ENCODE measurements at regions not wholly inside any gene's neighbourhood (a gene's known extent, or its start where the extent isn't known, plus 50 kb on each side); places are given as distances from the start of the nearest gene placed in this dataset.

- Histone ChIP-seq H3K36me3 (ENCODE audit: control insufficient read depth, insufficient read depth, low read length) (no peaks in the 10 kb centered on the region), H3K4me1 (ENCODE audit: control insufficient read depth, insufficient read depth, low read length) (no peaks in the 10 kb centered on the region), H3K27me3 (ENCODE audit: control insufficient read depth, insufficient read depth, low read length) (no peaks in the 10 kb centered on the region), H3K27ac (ENCODE audit: low read length) (no peak overlapping the region), H3K9me3 (ENCODE audit: control insufficient read depth, insufficient read depth, low read length) (peaks cover 6% of the 10 kb centered on the region), H3K4me3 (ENCODE audit: low read length) (no peak overlapping the region)
- Mint-ChIP-seq H3K9me3 (peaks cover 5 to 9% of the 10 kb centered on the region in 2 donors), H3K4me3 (no peak overlapping the region), H3K36me3 (no peaks in the 10 kb centered on the region), H3K4me1 (no peaks in the 10 kb centered on the region), H3K27ac (no peak overlapping the region), H3K27me3 (ENCODE audit: low read depth in 2 of 2) (no peaks in the 10 kb centered on the region)
- no peak for DNase-seq
- ATAC-seq, result no peak
- no peak for TF ChIP-seq CTCF (IDR thresholded peaks at IDR 0.05)
- 91% methylated on average over 8 of the region's 8 CpGs for WGBS (ENCODE audit: insufficient coverage)
- intact Hi-C loops (cut with micrococcal nuclease), result no loop called here
These were observed 1142.2 kb downstream of the ARAP2 start for GRCh38 chr4:35102066-35102465.

GRCh38 chr4:35105486-35105885 lies 1138.8 kb downstream of the ARAP2 start:
- TF ChIP-seq CTCF (IDR thresholded peaks at IDR 0.05), result no peak
- peaks cover 7% of the 10 kb centered on the region for H3K36me3 Mint-ChIP-seq

GRCh38 chr4:35106091-35106734 lies 1138.1 kb downstream of the ARAP2 start:
- H3K36me3 Mint-ChIP-seq, result peaks cover 7% of the 10 kb centered on the region
- no peak for TF ChIP-seq CTCF (IDR thresholded peaks at IDR 0.05)
- no peak overlapping the region for H3K4me3 Mint-ChIP-seq
- H3K9me3 Mint-ChIP-seq, result peaks cover 6 to 11% of the 10 kb centered on the region in 2 donors
- no peaks in the 10 kb centered on the region for H3K36me3 ChIP-seq (ENCODE audit: control insufficient read depth, insufficient read depth, low read length)
- no peak overlapping the region for H3K27ac Mint-ChIP-seq
- H3K27ac ChIP-seq (ENCODE audit: low read length), result no peak overlapping the region
- H3K27me3 ChIP-seq (ENCODE audit: control insufficient read depth, insufficient read depth, low read length), result no peaks in the 10 kb centered on the region
- no peak overlapping the region for H3K4me3 ChIP-seq (ENCODE audit: low read length)
- no peaks in the 10 kb centered on the region for H3K9me3 ChIP-seq (ENCODE audit: control insufficient read depth, insufficient read depth, low read length)
- H3K27me3 Mint-ChIP-seq (ENCODE audit: low read depth in 2 of 2), result no peaks in the 10 kb centered on the region
- no peaks in the 10 kb centered on the region for H3K4me1 ChIP-seq (ENCODE audit: control insufficient read depth, insufficient read depth, low read length)
- no peak for DNase-seq
- intact Hi-C loops (cut with micrococcal nuclease), result no loop called here
- 86% methylated on average over 12 of the region's 13 CpGs for WGBS (ENCODE audit: insufficient coverage)
- ATAC-seq, result no peak
- no peaks in the 10 kb centered on the region for H3K4me1 Mint-ChIP-seq

More at GRCh38 chr4:35105486-35105885, 1138.8 kb downstream of the ARAP2 start:
- Histone ChIP-seq H3K36me3 (ENCODE audit: control insufficient read depth, insufficient read depth, low read length) (no peaks in the 10 kb centered on the region), H3K4me3 (ENCODE audit: low read length) (no peak overlapping the region), H3K4me1 (ENCODE audit: control insufficient read depth, insufficient read depth, low read length) (no peaks in the 10 kb centered on the region), H3K27ac (ENCODE audit: low read length) (no peak overlapping the region), H3K9me3 (ENCODE audit: control insufficient read depth, insufficient read depth, low read length) (peaks cover 6% of the 10 kb centered on the region), H3K27me3 (ENCODE audit: control insufficient read depth, insufficient read depth, low read length) (no peaks in the 10 kb centered on the region)
- Mint-ChIP-seq H3K27ac (no peak overlapping the region), H3K4me3 (no peak overlapping the region), H3K4me1 (no peaks in the 10 kb centered on the region), H3K9me3 (peaks cover 7 to 11% of the 10 kb centered on the region in 2 donors), H3K27me3 (ENCODE audit: low read depth in 2 of 2) (no peaks in the 10 kb centered on the region)
- no peak for ATAC-seq
- intact Hi-C loops (cut with micrococcal nuclease), result no loop called here
- WGBS (ENCODE audit: insufficient coverage), result 84% methylated on average over 4 of the region's 4 CpGs
- no peak for DNase-seq

GRCh38 chr4:35124106-35124505 lies 1120.2 kb downstream of the ARAP2 start:
- H3K27ac ChIP-seq (ENCODE audit: low read length), result no peak overlapping the region
- no peaks in the 10 kb centered on the region for H3K36me3 ChIP-seq (ENCODE audit: control insufficient read depth, insufficient read depth, low read length)
- H3K27ac Mint-ChIP-seq, result no peak overlapping the region

More at GRCh38 chr4:35124106-35124505, 1120.2 kb downstream of the ARAP2 start:
- Mint-ChIP-seq H3K36me3 (peaks cover 7% of the 10 kb centered on the region), H3K4me1 (no peaks in the 10 kb centered on the region), H3K9me3 (peaks cover 8 to 10% of the 10 kb centered on the region in 2 donors), H3K27me3 (ENCODE audit: low read depth in 2 of 2) (no peaks in the 10 kb centered on the region), H3K4me3 (no peak overlapping the region)
- Histone ChIP-seq H3K4me1 (ENCODE audit: control insufficient read depth, insufficient read depth, low read length) (no peaks in the 10 kb centered on the region), H3K27me3 (ENCODE audit: control insufficient read depth, insufficient read depth, low read length) (no peaks in the 10 kb centered on the region), H3K4me3 (ENCODE audit: low read length) (no peak overlapping the region), H3K9me3 (ENCODE audit: control insufficient read depth, insufficient read depth, low read length) (no peaks in the 10 kb centered on the region)
- no peak for TF ChIP-seq CTCF (IDR thresholded peaks at IDR 0.05)
- ATAC-seq (no peak), DNase-seq (no peak)
- intact Hi-C loops (cut with micrococcal nuclease), result no loop called here

Measured in natural killer cell (primary cell).